Mammary epithelial cell (primary cell): ENCODE measurements at regions not wholly inside any gene's neighbourhood (a gene's known extent, or its start where the extent isn't known, plus 50 kb on each side); places are given as distances from the start of the nearest gene placed in this dataset.

ENCODE experiments used
- CTCF ChIP-seq, 2 donors: IDR thresholded peaks in 1 of 2; conservative IDR thresholded peaks in 1 of 2; 2 replicates each; pipeline ENCODE4 v1.5.1; 2011 to 2012; ENCODE audit warnings: inconsistent platforms in 2 of 2, low read length in 2 of 2, mild to moderate bottlenecking in 2 of 2, control low read depth in 1 of 2, low read depth in 1 of 2; ENCODE audit not compliant: insufficient read depth in 1 of 2; ENCODE audit errors: extremely low read depth in 1 of 2
- EZH2 ChIP-seq: IDR thresholded peaks from 2 replicates; pipeline ENCODE4 v1.6.1; 2012; ENCODE audit warnings: low read length, inconsistent platforms, borderline replicate concordance

GRCh38 chr10:3835770-3836169, 50.8 kb upstream of the KLF6 start:
- TF ChIP-seq CTCF (conservative IDR thresholded peaks at IDR 0.05 in 1 of 2, IDR thresholded peaks at IDR 0.05 in 1 of 2; ENCODE audit: extremely low read depth in 1 of 2, insufficient read depth in 1 of 2, low read depth in 1 of 2, low read length in 2 of 2) (no peak), EZH2 (no peak)
